Liver (tissue), 8 donors: ENCODE measurements at regions not wholly inside any gene's neighbourhood (a gene's known extent, or its start where the extent isn't known, plus 50 kb on each side); places are given as distances from the start of the nearest gene placed in this dataset.

Experiments
- DNase-seq: peaks from one replicate; pipeline ENCODE4 v3.0.0-alpha.2; 2017; ENCODE audit warnings: low spot score
- H3K27ac ChIP-seq, 2 donors: one replicate each; pipeline ENCODE4 v1.7.0; 2013; ENCODE audit warnings: inconsistent platforms in 2 of 2, low read length in 2 of 2, control low read depth in 1 of 2, low read depth in 1 of 2, mild to moderate bottlenecking in 1 of 2
- H3K27me3 ChIP-seq, 4 donors: one replicate each; pipeline versions ENCODE4 v1.6.1 to v1.7.0; 2013; ENCODE audit warnings: low read length in 3 of 4, inconsistent platforms in 1 of 4, mild to moderate bottlenecking in 1 of 4, moderate library complexity in 1 of 4; ENCODE audit not compliant: control insufficient read depth in 4 of 4, insufficient read depth in 4 of 4
- H3K36me3 ChIP-seq, 4 donors: one replicate each; pipeline versions ENCODE4 v1.6.1 to v1.7.0; 2013; ENCODE audit warnings: low read length in 3 of 4, mild to moderate bottlenecking in 3 of 4, low read depth in 1 of 4, moderate library complexity in 1 of 4; ENCODE audit not compliant: control insufficient read depth in 4 of 4, insufficient read depth in 3 of 4
- H3K4me1 ChIP-seq, 4 donors: one replicate each; pipeline versions ENCODE4 v1.6.1 to v1.7.0; 2013; ENCODE audit warnings: low read length in 3 of 4, mild to moderate bottlenecking in 3 of 4, moderate library complexity in 1 of 4; ENCODE audit not compliant: control insufficient read depth in 4 of 4, insufficient read depth in 4 of 4
- H3K4me3 ChIP-seq, 3 donors: one replicate each; pipeline versions ENCODE4 v1.6.1 to v1.7.0; 2013; ENCODE audit warnings: low read length in 3 of 3, control low read depth in 1 of 3, low read depth in 1 of 3, mild to moderate bottlenecking in 1 of 3
- H3K9ac ChIP-seq, 2 donors: one replicate each; pipeline ENCODE4 v1.7.0; 2013; ENCODE audit warnings: low read length in 2 of 2, mild to moderate bottlenecking in 2 of 2, moderate library complexity in 2 of 2, control low read depth in 1 of 2, low read depth in 1 of 2
- H3K9me3 ChIP-seq, 4 donors: one replicate each; pipeline versions ENCODE4 v1.6.1 to v1.7.0; 2013; ENCODE audit warnings: low read length in 3 of 4; ENCODE audit not compliant: control insufficient read depth in 4 of 4
- ATF3 ChIP-seq: IDR thresholded peaks from 2 replicates; pipeline ENCODE4 v1.6.1; 2016; ENCODE audit warnings: antibody characterized with exemption
- CTCF ChIP-seq: fragments of 150-350 bp; IDR thresholded peaks from 2 replicates; pipeline ENCODE4 v1.5.1; 2017; ENCODE audit warnings: improper control_type of control experiment, low read depth, low read length; ENCODE audit not compliant: missing input control
- EGR1 ChIP-seq, 2 donors: IDR thresholded peaks; 2 replicates each; pipeline ENCODE4 v1.6.1; 2016 to 2018; ENCODE audit warnings: antibody characterized with exemption in 2 of 2, low read depth in 2 of 2
- FOXA1 ChIP-seq: IDR thresholded peaks from 2 replicates; pipeline ENCODE4 v1.6.1; 2016; ENCODE audit warnings: antibody characterized with exemption
- HNF4A ChIP-seq, 2 donors: conservative IDR thresholded peaks; 2 replicates each; pipeline ENCODE4 v1.6.1; 2016; ENCODE audit warnings: antibody characterized with exemption in 2 of 2, mild to moderate bottlenecking in 2 of 2
- HNF4G ChIP-seq: IDR thresholded peaks from 2 replicates; pipeline ENCODE4 v1.6.1; 2016; ENCODE audit warnings: antibody characterized with exemption
- JUND ChIP-seq, 2 donors: IDR thresholded peaks; 2 replicates each; pipeline ENCODE4 v1.6.1; 2016; ENCODE audit warnings: antibody characterized with exemption in 2 of 2
- MAX ChIP-seq: IDR thresholded peaks from 2 replicates; pipeline ENCODE4 v1.6.1; 2016; ENCODE audit warnings: antibody characterized with exemption
- NR2F2 ChIP-seq: IDR thresholded peaks from 2 replicates; pipeline ENCODE4 v1.6.1; 2016; ENCODE audit warnings: antibody characterized with exemption
- RAD21 ChIP-seq, 2 donors: IDR thresholded peaks; 2 replicates each; pipeline ENCODE4 v1.6.1; 2016; ENCODE audit warnings: antibody characterized with exemption in 2 of 2, mild to moderate bottlenecking in 2 of 2
- RXRA ChIP-seq, 2 donors: IDR thresholded peaks; 2 replicates each; pipeline ENCODE4 v1.6.1; 2017 to 2018; ENCODE audit warnings: antibody characterized with exemption in 2 of 2, mild to moderate bottlenecking in 1 of 2
- TAF1 ChIP-seq: conservative IDR thresholded peaks from 2 replicates; pipeline ENCODE4 v1.6.1; 2016; ENCODE audit warnings: antibody characterized with exemption, mild to moderate bottlenecking
- ZBTB33 ChIP-seq: IDR thresholded peaks from 2 replicates; pipeline ENCODE4 v1.6.1; 2016; ENCODE audit warnings: antibody characterized with exemption
- WGBS: extraction: QIAGEN DNeasy Blood & Tissue Kit; methylation state at CpG from one replicate; pipeline ENCODE4 v1.1.7; 2013; 5-methylcytosine and 5-hydroxymethylcytosine counted together
- donor health status: healthy.
- donor health status: healthy.
- donor health status: healthy.
- donor health status: healthy.
- donor health status: healthy.

- no peak for TF ChIP-seq CTCF
- no peak for TF ChIP-seq TAF1
- no peak for TF ChIP-seq FOXA1
- no peak for TF ChIP-seq NR2F2
- TF ChIP-seq HNF4G, result no peak
- TF ChIP-seq MAX, result no peak
- no peak for TF ChIP-seq EGR1 (IDR thresholded peaks at IDR 0.05; ENCODE audit: low read depth in 2 of 2)
- no peak for TF ChIP-seq RAD21 (IDR thresholded peaks at IDR 0.05)
Observed at GRCh38 chr4:148676344-148676743, 234.1 kb upstream of the NR3C2 start (continued).

- no peak overlapping the region for H3K27ac ChIP-seq
- H3K27me3 ChIP-seq, result no peaks in the 10 kb centered on the region
- 66% methylated on average over 3 of the region's 3 CpGs for WGBS
- no peak for DNase-seq
- no peaks in the 10 kb centered on the region for H3K36me3 ChIP-seq
- H3K4me3 ChIP-seq, result no peak overlapping the region
- TF ChIP-seq FOXA1 (no peak), ATF3 (no peak), RXRA (IDR thresholded peaks at IDR 0.05) (no peak), TAF1 (no peak), CTCF (no peak), EGR1 (IDR thresholded peaks at IDR 0.05; ENCODE audit: low read depth in 2 of 2) (no peak), JUND (IDR thresholded peaks at IDR 0.05) (no peak), HNF4A (conservative IDR thresholded peaks at IDR 0.05) (no peak), RAD21 (IDR thresholded peaks at IDR 0.05) (no peak), MAX (no peak)
- H3K9ac ChIP-seq, result no peak overlapping the region
- H3K4me1 ChIP-seq, result no peaks in the 10 kb centered on the region
- H3K9me3 ChIP-seq, result no peaks in the 10 kb centered on the region
Observed at GRCh38 chr4:148674876-148675275, 232.7 kb upstream of the NR3C2 start.

GRCh38 chr4:148664636-148665035 lies 222.4 kb upstream of the NR3C2 start:
- Histone ChIP-seq H3K36me3 (no peaks in the 10 kb centered on the region), H3K27me3 (no peaks in the 10 kb centered on the region), H3K27ac (no peak overlapping the region), H3K9me3 (no peaks in the 10 kb centered on the region), H3K4me3 (no peak overlapping the region), H3K4me1 (no peaks in the 10 kb centered on the region), H3K9ac (no peak overlapping the region)
- TF ChIP-seq EGR1 (IDR thresholded peaks at IDR 0.05; ENCODE audit: low read depth in 2 of 2) (no peak), ZBTB33 (no peak), JUND (IDR thresholded peaks at IDR 0.05) (no peak), HNF4A (conservative IDR thresholded peaks at IDR 0.05) (no peak)
- 88% methylated on average over 5 of the region's 5 CpGs for WGBS
- no peak for DNase-seq
